ENCODE measurements at regions not wholly inside any gene's neighbourhood (a gene's known extent, or its start where the extent isn't known, plus 50 kb on each side); places are given as distances from the start of the nearest gene placed in this dataset.

GRCh38 chr12:30845676-30846075 is 80.9 kb upstream of the TSPAN11 start:
- WGBS, 10 experiments: 21 to 100% (median 86%) methylated on average over 1 to 5 of the region's 5 CpGs; no CpG with 5 or more reads in 1 of the 10 experiments
- no peak for ATAC-seq (replicated peaks in 6 of 8)
- Histone ChIP-seq H3K4me1 (replicated peaks in 1 of 2) (peaks cover 0 to 1% of the 10 kb centered on the region in 2 donors), H3K27ac (no peak overlapping the region), H3K4me3 (no peak overlapping the region)
- in situ Hi-C loops (cut with MboI; ENCODE audit: low pct_unique_long_range_greater_than_20kb in 2 of 9, low sequenced_read_pairs in 9 of 9, unreplicated experiment in 9 of 9): loop anchor here in 2 of 9 experiments (25.0 kb wide), 2 partner anchors 392 to 417 kb away; no protein-coding TSS in a partner anchor

- in situ Hi-C loops (cut with MboI; ENCODE audit: low pct_unique_long_range_greater_than_20kb in 2 of 9, low sequenced_read_pairs in 9 of 9, unreplicated experiment in 9 of 9): loop anchor here in 2 of 9 experiments (25.0 kb wide), 2 partner anchors 394 to 419 kb away; no protein-coding TSS in a partner anchor
- no peak overlapping the region for H3K4me3 ChIP-seq
- no peak for ATAC-seq (replicated peaks in 6 of 8)
Measured at GRCh38 chr12:30843211-30843610, 83.3 kb upstream of the TSPAN11 start.

GRCh38 chr12:30840715-30841114 is 85.8 kb upstream of the TSPAN11 start:
- in situ Hi-C loops (cut with MboI; ENCODE audit: low pct_unique_long_range_greater_than_20kb in 2 of 9, low sequenced_read_pairs in 9 of 9, unreplicated experiment in 9 of 9): loop anchor here in 2 of 9 experiments (25.0 kb wide), 2 partner anchors 397 to 422 kb away; no protein-coding TSS in a partner anchor
- WGBS, 10 experiments: 56 to 100% (median 100%) methylated on average over 1 to 2 of the region's 3 CpGs; no CpG with 5 or more reads in 5 of the 10 experiments
- Histone ChIP-seq H3K4me3 (no peak overlapping the region), H3K4me1 (replicated peaks in 1 of 2) (peaks cover 0 to 4% of the 10 kb centered on the region in 2 donors), H3K27ac (no peak overlapping the region)
- ATAC-seq (replicated peaks in 6 of 8): peak in 7 of 8 experiments; percentile 17 to 47 (median 42)

More at GRCh38 chr12:30843211-30843610, 83.3 kb upstream of the TSPAN11 start:
- H3K27ac ChIP-seq: no peak overlapping the region
- 75 to 96% (median 82%) methylated on average over 1 to 3 of the region's 3 CpGs; no CpG with 5 or more reads in 3 of the 10 experiments for WGBS, 10 experiments
- peaks cover 0 to 4% of the 10 kb centered on the region in 2 donors for H3K4me1 ChIP-seq (replicated peaks in 1 of 2)

- 55 to 100% (median 80%) methylated on average over 1 to 6 of the region's 7 CpGs; no CpG with 5 or more reads in 5 of the 10 experiments for WGBS, 10 experiments
- in situ Hi-C loops (cut with MboI; ENCODE audit: low pct_unique_long_range_greater_than_20kb in 2 of 9, low sequenced_read_pairs in 9 of 9, unreplicated experiment in 9 of 9): loop anchor here in 2 of 9 experiments (25.0 kb wide), 2 partner anchors 398 to 423 kb away; no protein-coding TSS in a partner anchor
- ATAC-seq (replicated peaks in 6 of 8): peak in 4 of 8 experiments; percentile 23 to 55 (median 45)
- no peak overlapping the region for H3K27ac ChIP-seq
- no peak overlapping the region for H3K4me3 ChIP-seq
- H3K4me1 ChIP-seq (replicated peaks in 1 of 2): peaks cover 0 to 4% of the 10 kb centered on the region in 2 donors
Measured at GRCh38 chr12:30839643-30840220, 85.0 kb upstream of the CAPRIN2 start.

- Histone ChIP-seq H3K4me3 (no peak overlapping the region), H3K4me1 (replicated peaks in 1 of 2) (peaks cover 0 to 4% of the 10 kb centered on the region in 2 donors), H3K27ac (no peak overlapping the region)
- no peak for ATAC-seq (replicated peaks in 6 of 8)
- in situ Hi-C loops (cut with MboI; ENCODE audit: low pct_unique_long_range_greater_than_20kb in 2 of 9, low sequenced_read_pairs in 9 of 9, unreplicated experiment in 9 of 9): loop anchor here in 2 of 9 experiments (25.0 kb wide), 2 partner anchors 400 to 425 kb away; no protein-coding TSS in a partner anchor
- WGBS, 10 experiments: 7 to 78% (median 54%) methylated on average over 2 to 6 of the region's 7 CpGs; no CpG with 5 or more reads in 4 of the 10 experiments
Measured at GRCh38 chr12:30837595-30837994, 82.8 kb upstream of the CAPRIN2 start.

- no peak overlapping the region for H3K4me3 ChIP-seq
- peaks cover 0 to 4% of the 10 kb centered on the region in 2 donors for H3K4me1 ChIP-seq (replicated peaks in 1 of 2)
- no peak overlapping the region for H3K27ac ChIP-seq
- in situ Hi-C loops (cut with MboI; ENCODE audit: low pct_unique_long_range_greater_than_20kb in 2 of 9, low sequenced_read_pairs in 9 of 9, unreplicated experiment in 9 of 9): loop anchor here in 2 of 9 experiments (25.0 kb wide), 2 partner anchors 400 to 425 kb away; no protein-coding TSS in a partner anchor
- no peak for ATAC-seq (replicated peaks in 6 of 8)
- WGBS, 10 experiments: 27 to 100% (median 62%) methylated on average over 1 to 11 of the region's 12 CpGs
Measured at GRCh38 chr12:30836656-30837445, 82.1 kb upstream of the CAPRIN2 start.

GRCh38 chr12:30835216-30835615 is 80.5 kb upstream of the CAPRIN2 start:
- 20 to 90% (median 55%) methylated on average over 2 to 4 of the region's 4 CpGs; no CpG with 5 or more reads in 6 of the 10 experiments for WGBS, 10 experiments
- ATAC-seq (replicated peaks in 6 of 8): peak in 1 of 8 experiments; percentile 35
- H3K27ac ChIP-seq: no peak overlapping the region
- H3K4me3 ChIP-seq: no peak overlapping the region
- in situ Hi-C loops (cut with MboI; ENCODE audit: low pct_unique_long_range_greater_than_20kb in 2 of 9, low sequenced_read_pairs in 9 of 9, unreplicated experiment in 9 of 9): loop anchor here in 2 of 9 experiments (25.0 kb wide), 2 partner anchors 402 to 427 kb away; no protein-coding TSS in a partner anchor
- H3K4me1 ChIP-seq (replicated peaks in 1 of 2): no peaks in the 10 kb centered on the region

- WGBS, 10 experiments: 33 to 100% (median 100%) methylated on average over 1 to 2 of the region's 2 CpGs; no CpG with 5 or more reads in 5 of the 10 experiments
- peak in 3 of 8 experiments; percentile 35 to 40 (median 36) for ATAC-seq (replicated peaks in 6 of 8)
- H3K27ac ChIP-seq: no peak overlapping the region
- H3K4me1 ChIP-seq (replicated peaks in 1 of 2): no peaks in the 10 kb centered on the region
- in situ Hi-C loops (cut with MboI; ENCODE audit: low pct_unique_long_range_greater_than_20kb in 2 of 9, low sequenced_read_pairs in 9 of 9, unreplicated experiment in 9 of 9): loop anchor here in 2 of 9 experiments (25.0 kb wide), 2 partner anchors 407 to 432 kb away; no protein-coding TSS in a partner anchor
- H3K4me3 ChIP-seq: no peak overlapping the region
Measured at GRCh38 chr12:30830751-30831150, 76.0 kb upstream of the CAPRIN2 start.

GRCh38 chr12:30829876-30830275 is 75.1 kb upstream of the CAPRIN2 start:
- Histone ChIP-seq H3K4me1 (replicated peaks in 1 of 2) (no peaks in the 10 kb centered on the region), H3K27ac (no peak overlapping the region), H3K4me3 (no peak overlapping the region)
- no CpG with 5 or more reads among the region's 1 CpG for WGBS, 10 experiments
- no peak for ATAC-seq (replicated peaks in 6 of 8)
- in situ Hi-C loops (cut with MboI; ENCODE audit: low pct_unique_long_range_greater_than_20kb in 2 of 9, low sequenced_read_pairs in 9 of 9, unreplicated experiment in 9 of 9): loop anchor here in 2 of 9 experiments (25.0 kb wide), 2 partner anchors 407 to 432 kb away; no protein-coding TSS in a partner anchor

GRCh38 chr12:30828686-30829085 is 73.9 kb upstream of the CAPRIN2 start:
- peak in 1 of 8 experiments; percentile 11 for ATAC-seq (replicated peaks in 6 of 8)
- WGBS, 10 experiments: 62 to 100% (median 81%) methylated on average over 1 to 4 of the region's 4 CpGs; no CpG with 5 or more reads in 2 of the 10 experiments
- in situ Hi-C loops (cut with MboI; ENCODE audit: low pct_unique_long_range_greater_than_20kb in 2 of 9, low sequenced_read_pairs in 9 of 9, unreplicated experiment in 9 of 9): loop anchor here in 2 of 9 experiments (25.0 kb wide), 2 partner anchors 409 to 434 kb away; no protein-coding TSS in a partner anchor
- H3K4me3 ChIP-seq: no peak overlapping the region
- H3K27ac ChIP-seq: no peak overlapping the region
- H3K4me1 ChIP-seq (replicated peaks in 1 of 2): no peaks in the 10 kb centered on the region

- 51 to 100% (median 69%) methylated on average over 1 to 12 of the region's 15 CpGs; no CpG with 5 or more reads in 2 of the 10 experiments for WGBS, 10 experiments
- Histone ChIP-seq H3K4me3 (no peak overlapping the region), H3K27ac (no peak overlapping the region), H3K4me1 (replicated peaks in 1 of 2) (no peaks in the 10 kb centered on the region)
- ATAC-seq (replicated peaks in 6 of 8): peak in 2 of 8 experiments; percentile 33 to 51
- in situ Hi-C loops (cut with MboI; ENCODE audit: low pct_unique_long_range_greater_than_20kb in 2 of 9, low sequenced_read_pairs in 9 of 9, unreplicated experiment in 9 of 9): loop anchor here in 2 of 9 experiments (25.0 kb wide), 2 partner anchors 410 to 435 kb away; no protein-coding TSS in a partner anchor
Measured at GRCh38 chr12:30827101-30828066, 72.6 kb upstream of the CAPRIN2 start.

Data from motor neuron (in vitro differentiated cells).